Esophagus muscularis mucosa (tissue), 4 donors: ENCODE measurements at regions not wholly inside any gene's neighbourhood (a gene's known extent, or its start where the extent isn't known, plus 50 kb on each side); places are given as distances from the start of the nearest gene placed in this dataset.

Experiments
- EP300 ChIP-seq: sonication (generic); formaldehyde crosslinking; IDR thresholded peaks from one replicate; pipeline ENCODE4 v1.6.1; 2017; ENCODE audit warnings: antibody characterized with exemption
- POLR2AphosphoS5 ChIP-seq, 2 donors: sonication (generic); formaldehyde crosslinking; IDR thresholded peaks; one replicate each; pipeline ENCODE4 v1.6.1; 2017; ENCODE audit warnings: antibody characterized with exemption in 2 of 2
- TF ChIP-seq, protein P1 (sequence below), 3 experiments: fragments of 200-600 bp in 2 of 3; fragments of 450-650 bp in 1 of 3; sonication (generic) in 2 of 3; IDR thresholded peaks; one replicate each; pipeline ENCODE4 v1.5.1; 2017 to 2019; ENCODE audit warnings: antibody characterized with exemption in 3 of 3, mild to moderate bottlenecking in 2 of 3, moderate library complexity in 1 of 3

DNA sequence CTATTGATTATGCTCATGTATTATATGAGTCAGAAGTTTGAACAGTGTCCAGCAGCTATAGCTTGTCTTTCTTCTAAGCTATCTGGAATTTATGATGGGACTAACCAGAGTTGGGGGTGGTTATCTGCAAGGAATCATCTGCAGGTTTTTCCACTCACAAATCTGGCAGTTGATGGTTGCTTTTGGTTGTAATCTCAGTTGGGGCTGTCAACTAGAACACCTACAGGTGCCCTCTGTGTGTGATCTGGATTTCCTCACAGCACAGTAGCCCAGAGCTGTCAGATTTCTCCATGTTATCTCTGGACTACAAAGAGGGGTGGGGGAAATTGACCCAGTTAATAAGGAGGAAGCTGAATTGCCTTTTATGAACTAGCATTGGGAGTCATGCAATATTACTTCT is 51.4 kb upstream of the MAP9 start:
- TF ChIP-seq EP300 (no peak), POLR2AphosphoS5 (IDR thresholded peaks at IDR 0.05) (no peak)
- TF ChIP-seq, protein P1, sequence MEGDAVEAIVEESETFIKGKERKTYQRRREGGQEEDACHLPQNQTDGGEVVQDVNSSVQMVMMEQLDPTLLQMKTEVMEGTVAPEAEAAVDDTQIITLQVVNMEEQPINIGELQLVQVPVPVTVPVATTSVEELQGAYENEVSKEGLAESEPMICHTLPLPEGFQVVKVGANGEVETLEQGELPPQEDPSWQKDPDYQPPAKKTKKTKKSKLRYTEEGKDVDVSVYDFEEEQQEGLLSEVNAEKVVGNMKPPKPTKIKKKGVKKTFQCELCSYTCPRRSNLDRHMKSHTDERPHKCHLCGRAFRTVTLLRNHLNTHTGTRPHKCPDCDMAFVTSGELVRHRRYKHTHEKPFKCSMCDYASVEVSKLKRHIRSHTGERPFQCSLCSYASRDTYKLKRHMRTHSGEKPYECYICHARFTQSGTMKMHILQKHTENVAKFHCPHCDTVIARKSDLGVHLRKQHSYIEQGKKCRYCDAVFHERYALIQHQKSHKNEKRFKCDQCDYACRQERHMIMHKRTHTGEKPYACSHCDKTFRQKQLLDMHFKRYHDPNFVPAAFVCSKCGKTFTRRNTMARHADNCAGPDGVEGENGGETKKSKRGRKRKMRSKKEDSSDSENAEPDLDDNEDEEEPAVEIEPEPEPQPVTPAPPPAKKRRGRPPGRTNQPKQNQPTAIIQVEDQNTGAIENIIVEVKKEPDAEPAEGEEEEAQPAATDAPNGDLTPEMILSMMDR (IDR thresholded peaks at IDR 0.05), result no peak
